Spleen (tissue), 11 donors: ENCODE measurements at regions not wholly inside any gene's neighbourhood (a gene's known extent, or its start where the extent isn't known, plus 50 kb on each side); places are given as distances from the start of the nearest gene placed in this dataset.

Experiments
- DNase-seq: peaks from one replicate; pipeline ENCODE4 v3.0.0-alpha.2; 2020
- H3K27ac ChIP-seq, 8 donors: fragments of 200-600 bp; sonication (generic) in 7 of 8; 1 replicate in 4 of 8; 2 replicates in 4 of 8; pipeline versions ENCODE4 v1.5.0 to v1.8.0; 2016 to 2021; ENCODE audit warnings: inconsistent platforms in 4 of 8, mild to moderate bottlenecking in 4 of 8, moderate library complexity in 1 of 8
- H3K27me3 ChIP-seq, 7 donors: fragments of 200-600 bp; sonication (generic) in 6 of 7; replicated peaks in 1 of 7; 1 replicate in 4 of 7; 2 replicates in 3 of 7; pipeline versions ENCODE4 v1.5.0 to v1.8.0; 2016 to 2021; ENCODE audit warnings: inconsistent platforms in 3 of 7, mild to moderate bottlenecking in 1 of 7
- H3K36me3 ChIP-seq, 6 donors: fragments of 200-600 bp; sonication (generic) in 5 of 6; 1 replicate in 4 of 6; 2 replicates in 2 of 6; pipeline versions ENCODE4 v1.5.0 to v1.8.0; 2016 to 2021; ENCODE audit warnings: inconsistent platforms in 2 of 6
- H3K4me1 ChIP-seq, 6 donors: fragments of 200-600 bp; sonication (generic) in 5 of 6; 1 replicate in 3 of 6; 2 replicates in 3 of 6; pipeline versions ENCODE4 v1.5.0 to v1.8.0; 2016 to 2021; ENCODE audit warnings: inconsistent platforms in 3 of 6
- H3K4me3 ChIP-seq, 8 donors: fragments of 200-600 bp; sonication (generic) in 7 of 8; 1 replicate in 4 of 8; 2 replicates in 4 of 8; pipeline versions ENCODE4 v1.5.0 to v1.8.0; 2016 to 2021; ENCODE audit warnings: inconsistent platforms in 4 of 8, mild to moderate bottlenecking in 4 of 8, moderate library complexity in 2 of 8
- H3K9me3 ChIP-seq, 8 donors: fragments of 200-600 bp; sonication (generic) in 7 of 8; 1 replicate in 4 of 8; 2 replicates in 4 of 8; pipeline versions ENCODE4 v1.5.0 to v1.8.0; 2016 to 2021; ENCODE audit warnings: inconsistent platforms in 4 of 8
- POLR2A ChIP-seq, 3 donors: fragments of 450-650 bp; IDR thresholded peaks; one replicate each; pipeline ENCODE4 v1.5.1; 2017; ENCODE audit warnings: antibody characterized with exemption in 3 of 3, mild to moderate bottlenecking in 1 of 3
- POLR2AphosphoS5 ChIP-seq, 3 donors: sonication (generic); formaldehyde crosslinking; IDR thresholded peaks; one replicate each; pipeline ENCODE4 v1.5.1; 2017; ENCODE audit warnings: antibody characterized with exemption in 3 of 3
- whole genome bisulfite sequencing, 5 donors: extraction: QIAGEN DNeasy Blood & Tissue Kit in 3 of 5; methylation state at CpG; one replicate each; pipeline versions ENCODE4 v1.1.5 to v1.1.7; 2013 to 2018; 5-methylcytosine and 5-hydroxymethylcytosine counted together
- intact Hi-C: fragments of 100-400 bp; cut with DNase I; formaldehyde crosslinking; loops from one replicate; pipeline ENCODE4 v1.15.0; 2023; ENCODE audit warnings: low total_unique reads
- TF ChIP-seq, protein P1 (sequence below), 11 experiments: fragments of 200-600 bp in 7 of 11; fragments of 450-650 bp in 4 of 11; sonication (generic) in 4 of 11; IDR thresholded peaks in 8 of 11; conservative IDR thresholded peaks in 3 of 11; 1 replicate in 7 of 11; 2 replicates in 4 of 11; pipeline versions ENCODE4 v1.4.0 to v1.8.0; 2016 to 2021; ENCODE audit warnings: antibody characterized with exemption in 11 of 11, inconsistent platforms in 4 of 11, mild to moderate bottlenecking in 1 of 11
- donor health status: healthy with polysubstance abuse.
- donor health status: DM: no; HTN: no; CAD: no; lungs with moderate emphysema.
- donor health status: DM: no; HTN: no; CAD: no.
- donor health status: Bipolar disorder and iron deficiency.
- donor health status: healthy.
- donor health status: DM: no; HTN: no; CAD: no.
- donor health status: DM: yes; HTN: yes; CAD: no.

DNA sequence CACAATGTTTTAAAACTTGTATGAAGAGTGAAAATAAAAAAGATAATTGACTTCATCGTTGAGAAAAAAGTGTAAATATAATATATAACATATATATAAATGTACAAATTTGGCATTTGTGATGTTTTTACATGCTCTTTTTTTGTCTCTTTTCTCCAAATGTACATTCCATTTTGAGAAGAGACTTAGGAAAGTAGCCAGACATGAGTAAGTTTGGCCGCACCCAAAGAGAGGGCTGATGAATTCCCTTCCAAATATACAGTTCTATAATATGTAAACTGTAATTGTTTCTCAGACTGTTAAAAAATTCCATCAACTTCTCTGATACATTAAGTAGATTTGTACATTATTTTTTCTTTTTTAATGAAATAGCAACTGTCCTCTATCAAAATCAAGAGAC is 193.2 kb upstream of the MAP3K1 start:
- Histone ChIP-seq H3K9me3 (peaks cover 0 to 33% (median 25%) of the 10 kb centered on the region in 8 donors), H3K27me3 (no peaks in the 10 kb centered on the region), H3K36me3 (no peaks in the 10 kb centered on the region), H3K4me1 (peaks cover 0 to 6% (median 0%) of the 10 kb centered on the region in 6 donors), H3K27ac (no peak overlapping the region), H3K4me3 (no peak overlapping the region)
- WGBS, 5 donors = 93 to 96% (median 95%) methylated on average over 2 of the region's 2 CpGs
- no peak for DNase-seq
- intact Hi-C loops = no loop called here
- TF ChIP-seq POLR2AphosphoS5 (IDR thresholded peaks at IDR 0.05) = no peak
- TF ChIP-seq, protein P1, sequence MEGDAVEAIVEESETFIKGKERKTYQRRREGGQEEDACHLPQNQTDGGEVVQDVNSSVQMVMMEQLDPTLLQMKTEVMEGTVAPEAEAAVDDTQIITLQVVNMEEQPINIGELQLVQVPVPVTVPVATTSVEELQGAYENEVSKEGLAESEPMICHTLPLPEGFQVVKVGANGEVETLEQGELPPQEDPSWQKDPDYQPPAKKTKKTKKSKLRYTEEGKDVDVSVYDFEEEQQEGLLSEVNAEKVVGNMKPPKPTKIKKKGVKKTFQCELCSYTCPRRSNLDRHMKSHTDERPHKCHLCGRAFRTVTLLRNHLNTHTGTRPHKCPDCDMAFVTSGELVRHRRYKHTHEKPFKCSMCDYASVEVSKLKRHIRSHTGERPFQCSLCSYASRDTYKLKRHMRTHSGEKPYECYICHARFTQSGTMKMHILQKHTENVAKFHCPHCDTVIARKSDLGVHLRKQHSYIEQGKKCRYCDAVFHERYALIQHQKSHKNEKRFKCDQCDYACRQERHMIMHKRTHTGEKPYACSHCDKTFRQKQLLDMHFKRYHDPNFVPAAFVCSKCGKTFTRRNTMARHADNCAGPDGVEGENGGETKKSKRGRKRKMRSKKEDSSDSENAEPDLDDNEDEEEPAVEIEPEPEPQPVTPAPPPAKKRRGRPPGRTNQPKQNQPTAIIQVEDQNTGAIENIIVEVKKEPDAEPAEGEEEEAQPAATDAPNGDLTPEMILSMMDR (IDR thresholded peaks at IDR 0.05 in 8 of 11, conservative IDR thresholded peaks at IDR 0.05 in 3 of 11) = no peak
- TF ChIP-seq POLR2A (IDR thresholded peaks at IDR 0.05) = no peak

DNA sequence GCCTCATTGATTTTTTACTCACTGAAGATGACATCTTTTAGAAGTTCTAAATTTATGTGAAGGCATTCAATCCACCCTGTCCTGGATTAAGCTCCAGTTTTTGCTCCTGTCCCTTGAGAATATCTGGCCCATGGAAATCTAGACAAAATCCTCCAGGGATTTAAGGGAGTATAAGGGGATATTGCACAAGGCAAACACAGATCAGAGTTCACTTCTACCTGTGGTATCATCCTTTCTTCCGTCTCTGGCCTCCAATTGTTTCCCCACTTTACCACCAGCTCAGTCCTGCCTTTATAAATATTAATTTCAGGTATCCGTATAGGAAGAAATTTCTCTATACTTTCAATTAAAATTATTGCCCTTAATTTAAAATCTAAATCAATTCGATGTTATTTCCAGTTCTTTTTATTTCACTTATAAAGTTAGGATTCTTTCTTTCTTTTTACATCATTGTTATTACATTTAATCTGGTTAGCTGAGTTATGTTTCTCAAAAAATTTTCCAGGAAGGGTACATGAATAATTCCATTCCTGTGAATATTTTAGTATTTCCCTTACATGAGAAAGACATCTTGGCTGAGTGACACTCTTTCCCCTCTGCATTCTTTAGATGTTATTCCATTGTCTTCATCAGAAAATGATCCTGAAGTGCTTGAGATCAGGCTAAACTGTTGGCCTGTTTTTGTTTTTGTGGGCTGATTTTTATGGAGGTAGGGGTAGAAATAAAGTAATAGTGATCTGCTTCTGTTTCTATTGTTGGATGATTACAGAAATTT is 194.3 kb upstream of the MAP3K1 start:
- peaks cover 4 to 13% (median 6%) of the 10 kb centered on the region in 6 donors for H3K4me1 ChIP-seq
- no peaks in the 10 kb centered on the region for H3K36me3 ChIP-seq
- intact Hi-C loops = no loop called here
- H3K9me3 ChIP-seq = peaks cover 0 to 34% (median 25%) of the 10 kb centered on the region in 8 donors
- H3K27ac ChIP-seq = no peak overlapping the region
- 89 to 98% (median 91%) methylated on average over 3 of the region's 3 CpGs for WGBS, 5 donors
- H3K27me3 ChIP-seq = no peaks in the 10 kb centered on the region
- no peak overlapping the region for H3K4me3 ChIP-seq
- no peak for DNase-seq
- TF ChIP-seq, protein P1 (IDR thresholded peaks at IDR 0.05 in 8 of 11, conservative IDR thresholded peaks at IDR 0.05 in 3 of 11) = no peak
- TF ChIP-seq POLR2A (IDR thresholded peaks at IDR 0.05) = no peak
- TF ChIP-seq POLR2AphosphoS5 (IDR thresholded peaks at IDR 0.05) = no peak

DNA sequence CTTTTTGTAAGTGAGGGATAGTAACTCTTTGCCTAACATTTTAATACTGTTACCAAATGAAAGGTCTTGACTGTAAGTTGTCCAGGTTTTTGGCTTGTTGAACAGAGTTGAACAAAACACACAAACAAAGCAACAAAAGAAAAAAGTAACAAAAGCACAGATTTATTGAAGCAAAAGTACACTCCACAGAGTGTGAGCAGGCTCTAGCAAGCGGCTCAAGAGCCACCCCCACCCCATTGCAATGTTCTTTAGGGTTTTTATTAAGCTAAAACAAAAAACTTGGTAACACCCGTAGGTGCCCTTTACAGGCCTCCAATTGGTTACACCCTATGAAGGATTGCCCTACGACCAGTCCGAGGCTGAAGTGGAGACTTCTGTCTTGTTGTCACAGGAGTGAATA is 197.4 kb upstream of the MAP3K1 start:
- DNase-seq = no peak
- 93 to 99% (median 97%) methylated on average over 4 of the region's 4 CpGs for WGBS, 5 donors
- no peaks in the 10 kb centered on the region for H3K27me3 ChIP-seq
- peaks cover 0 to 34% (median 25%) of the 10 kb centered on the region in 8 donors for H3K9me3 ChIP-seq
- intact Hi-C loops = no loop called here
- H3K27ac ChIP-seq = no peak overlapping the region
- no peak overlapping the region for H3K4me3 ChIP-seq
- peaks cover 11 to 40% (median 22%) of the 10 kb centered on the region in 6 donors for H3K4me1 ChIP-seq
- H3K36me3 ChIP-seq = no peaks in the 10 kb centered on the region
- TF ChIP-seq POLR2AphosphoS5 (IDR thresholded peaks at IDR 0.05) = no peak

DNA sequence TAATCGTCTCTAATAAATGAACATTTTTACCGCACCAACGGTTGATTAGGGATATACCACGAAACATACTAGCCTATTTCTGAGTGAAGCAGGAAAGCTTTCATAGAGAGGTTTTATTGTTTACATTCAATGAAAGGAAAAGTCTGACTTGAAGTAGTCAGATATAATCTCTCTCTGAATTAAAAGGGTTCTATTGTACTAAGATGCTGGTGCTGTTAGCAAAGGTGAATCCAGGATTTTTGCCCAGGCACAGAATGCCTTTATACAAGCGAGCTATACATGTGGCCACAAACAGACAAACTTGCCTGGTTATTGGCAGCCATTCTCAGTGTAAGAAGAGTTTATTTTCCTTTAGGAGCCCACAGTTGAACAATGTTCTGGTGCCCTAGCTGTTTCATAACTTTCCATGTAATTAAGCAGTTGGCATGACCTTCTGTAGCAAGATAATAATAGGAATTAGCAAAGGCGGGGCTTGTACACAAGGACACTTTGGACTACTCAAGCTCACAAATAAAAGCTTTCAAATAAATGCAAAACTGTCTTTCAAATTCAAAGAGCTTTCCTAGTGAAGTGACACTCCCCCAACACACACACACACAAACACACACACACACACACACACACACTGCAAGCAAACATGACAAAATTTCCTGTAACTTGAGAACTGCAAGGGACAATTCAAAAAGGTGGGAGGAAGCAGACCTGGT is 198.7 kb upstream of the MAP3K1 start:
- Histone ChIP-seq H3K27ac (peak overlapping the region; percentile 3 to 82 (median 64)), H3K27me3 (no peaks in the 10 kb centered on the region), H3K9me3 (peaks cover 0 to 32% (median 25%) of the 10 kb centered on the region in 8 donors), H3K4me1 (peaks cover 11 to 48% (median 30%) of the 10 kb centered on the region in 6 donors), H3K36me3 (no peaks in the 10 kb centered on the region), H3K4me3 (no peak overlapping the region)
- intact Hi-C loops = no loop called here
- TF ChIP-seq, protein P1 (IDR thresholded peaks at IDR 0.05 in 8 of 11, conservative IDR thresholded peaks at IDR 0.05 in 3 of 11) = no peak
- TF ChIP-seq POLR2A (IDR thresholded peaks at IDR 0.05) = no peak
- no peak for TF ChIP-seq POLR2AphosphoS5 (IDR thresholded peaks at IDR 0.05)
- DNase-seq = no peak
- 59 to 83% (median 72%) methylated on average over 6 of the region's 6 CpGs for WGBS, 5 donors
